ENCODE measurements at regions not wholly inside any gene's neighbourhood (a gene's known extent, or its start where the extent isn't known, plus 50 kb on each side); places are given as distances from the start of the nearest gene placed in this dataset.

GRCh38 chr4:189162073-189162789 lies 778.4 kb upstream of the FRG1 start:
- Histone ChIP-seq H3K4me3 (no peak overlapping the region), H3K4me1 (no peaks in the 10 kb centered on the region), H3K27me3 (no peaks in the 10 kb centered on the region), H3K9me3 (no peaks in the 10 kb centered on the region), H3K27ac (peak overlapping the region; percentile 37), H3K36me3 (no peaks in the 10 kb centered on the region)
- TF ChIP-seq CTCF (IDR thresholded peaks at IDR 0.05) (no peak), EP300 (IDR thresholded peaks at IDR 0.05) (no peak), POLR2A (IDR thresholded peaks at IDR 0.05) (no peak), POLR2AphosphoS5 (IDR thresholded peaks at IDR 0.05) (no peak)
- WGBS: 50% methylated on average over 7 of the region's 7 CpGs
- DNase-seq (ENCODE audit: low spot score in 2 of 2): no peak

GRCh38 chr4:189162888-189163287 lies 777.8 kb upstream of the FRG1 start:
- H3K27ac ChIP-seq: no peak overlapping the region
- H3K4me3 ChIP-seq: no peak overlapping the region
- H3K27me3 ChIP-seq: no peaks in the 10 kb centered on the region
- H3K9me3 ChIP-seq: no peaks in the 10 kb centered on the region
- no peak for TF ChIP-seq CTCF (IDR thresholded peaks at IDR 0.05)
- no peak for TF ChIP-seq POLR2A (IDR thresholded peaks at IDR 0.05)
- TF ChIP-seq POLR2AphosphoS5 (IDR thresholded peaks at IDR 0.05): no peak
- TF ChIP-seq EP300 (IDR thresholded peaks at IDR 0.05): no peak
- H3K4me1 ChIP-seq: no peaks in the 10 kb centered on the region
- DNase-seq (ENCODE audit: low spot score in 2 of 2): no peak
- H3K36me3 ChIP-seq: no peaks in the 10 kb centered on the region

GRCh38 chr4:189176002-189176401 lies 764.7 kb upstream of the FRG1 start:
- WGBS: 86% methylated on average over 5 of the region's 5 CpGs
- no peaks in the 10 kb centered on the region for H3K4me1 ChIP-seq
- H3K36me3 ChIP-seq: no peaks in the 10 kb centered on the region
- no peaks in the 10 kb centered on the region for H3K27me3 ChIP-seq
- H3K4me3 ChIP-seq: no peak overlapping the region
- no peaks in the 10 kb centered on the region for H3K9me3 ChIP-seq
- DNase-seq (ENCODE audit: low spot score in 2 of 2): no peak
- H3K27ac ChIP-seq: no peak overlapping the region
- TF ChIP-seq EP300 (IDR thresholded peaks at IDR 0.05) (no peak), POLR2A (IDR thresholded peaks at IDR 0.05) (no peak), CTCF (IDR thresholded peaks at IDR 0.05) (no peak), POLR2AphosphoS5 (IDR thresholded peaks at IDR 0.05) (no peak)

- Histone ChIP-seq H3K36me3 (no peaks in the 10 kb centered on the region), H3K4me3 (no peak overlapping the region), H3K9me3 (no peaks in the 10 kb centered on the region), H3K4me1 (no peaks in the 10 kb centered on the region), H3K27me3 (no peaks in the 10 kb centered on the region), H3K27ac (no peak overlapping the region)
- WGBS: 61% methylated on average over 5 of the region's 5 CpGs
- DNase-seq (ENCODE audit: low spot score in 2 of 2): no peak
- TF ChIP-seq CTCF (IDR thresholded peaks at IDR 0.05) (no peak), POLR2AphosphoS5 (IDR thresholded peaks at IDR 0.05) (no peak), POLR2A (IDR thresholded peaks at IDR 0.05) (no peak), EP300 (IDR thresholded peaks at IDR 0.05) (no peak)
Observed at GRCh38 chr4:189177130-189177529, 763.5 kb upstream of the FRG1 start.

- Histone ChIP-seq H3K4me1 (no peaks in the 10 kb centered on the region), H3K4me3 (no peak overlapping the region), H3K36me3 (no peaks in the 10 kb centered on the region), H3K27me3 (no peaks in the 10 kb centered on the region), H3K27ac (no peak overlapping the region), H3K9me3 (no peaks in the 10 kb centered on the region)
- WGBS: 80% methylated on average over 3 of the region's 3 CpGs
- no peak for DNase-seq (ENCODE audit: low spot score in 2 of 2)
- TF ChIP-seq POLR2A (IDR thresholded peaks at IDR 0.05) (no peak), POLR2AphosphoS5 (IDR thresholded peaks at IDR 0.05) (no peak)
Observed at GRCh38 chr4:189178125-189178746, 762.4 kb upstream of the FRG1 start.
